IMR-90 (cell line): ENCODE measurements at regions not wholly inside any gene's neighbourhood (a gene's known extent, or its start where the extent isn't known, plus 50 kb on each side); places are given as distances from the start of the nearest gene placed in this dataset.

Experiments
- CEBPB ChIP-seq: IDR thresholded peaks from 2 replicates; pipeline ENCODE4 v1.6.1; 2012; ENCODE audit warnings: low read depth, low read length, improper control_type of control experiment
- CHD1 ChIP-seq: IDR thresholded peaks from 2 replicates; pipeline ENCODE4 v1.6.1; 2012; ENCODE audit warnings: low read depth, low read length, improper control_type of control experiment
- CTCF ChIP-seq: conservative IDR thresholded peaks from 2 replicates; pipeline ENCODE4 v1.5.1; 2012; ENCODE audit warnings: mild to moderate bottlenecking, low read depth, low read length, improper control_type of control experiment
- MAFK ChIP-seq: IDR thresholded peaks from 2 replicates; pipeline ENCODE4 v1.6.1; 2012; ENCODE audit warnings: low read depth, low read length, improper control_type of control experiment
- POLR2A ChIP-seq: IDR thresholded peaks from 2 replicates; pipeline ENCODE4 v1.6.1; 2012; ENCODE audit warnings: mild to moderate bottlenecking, low read depth, low read length
- RFX5 ChIP-seq: IDR thresholded peaks from 2 replicates; pipeline ENCODE4 v1.8.0; 2012; ENCODE audit warnings: low read depth, mild to moderate bottlenecking, low read length, moderate library complexity
- SMC3 ChIP-seq: fragments of 150-350 bp; IDR thresholded peaks from 2 replicates; pipeline ENCODE4 v1.6.1; 2016; ENCODE audit warnings: low read depth, mild to moderate bottlenecking, antibody characterized with exemption, low read length, moderate library complexity
- USF2 ChIP-seq: fragments of 150-350 bp; IDR thresholded peaks from 2 replicates; pipeline ENCODE4 v1.6.1; 2017; ENCODE audit warnings: mild to moderate bottlenecking, antibody characterized with exemption, low read length, low read depth

GRCh38 chr9:16192403-16193017 lies 639.7 kb downstream of the CCDC171 start:
- no peak for TF ChIP-seq MAFK
- TF ChIP-seq USF2: no peak
- TF ChIP-seq RFX5: no peak
- TF ChIP-seq CTCF: no peak
- TF ChIP-seq CHD1: no peak
- 0 out of 2 replicates have a peak, but pooled peaks have one; percentile 8 for TF ChIP-seq CEBPB
- no peak for TF ChIP-seq SMC3
- no peak for TF ChIP-seq POLR2A
